ENCODE measurements at regions not wholly inside any gene's neighbourhood (a gene's known extent, or its start where the extent isn't known, plus 50 kb on each side); places are given as distances from the start of the nearest gene placed in this dataset.

- Histone ChIP-seq H3K36me3 (ENCODE audit: control insufficient read depth, insufficient read depth, low read length) (no peaks in the 10 kb centered on the region), H3K27me3 (replicated peaks; ENCODE audit: control insufficient read depth, insufficient read depth, low read length) (no peaks in the 10 kb centered on the region), H3K4me3 (replicated peaks; ENCODE audit: low read depth, low read length) (no peak overlapping the region)
- DNase-seq (ENCODE audit: extremely low read depth, insufficient read length), result no peak
- no peak for TF ChIP-seq CTCF (IDR thresholded peaks at IDR 0.05; ENCODE audit: insufficient read depth, low read length, poor library complexity, severe bottlenecking)
These were observed 113.1 kb upstream of the SEMA3C start for GRCh38 chr7:81031996-81032395.

- Histone ChIP-seq H3K4me3 (replicated peaks; ENCODE audit: low read depth, low read length) (no peak overlapping the region), H3K27me3 (replicated peaks; ENCODE audit: control insufficient read depth, insufficient read depth, low read length) (no peaks in the 10 kb centered on the region), H3K36me3 (ENCODE audit: control insufficient read depth, insufficient read depth, low read length) (no peaks in the 10 kb centered on the region)
- DNase-seq (ENCODE audit: extremely low read depth, insufficient read length), result no peak
- TF ChIP-seq CTCF (IDR thresholded peaks at IDR 0.05; ENCODE audit: insufficient read depth, low read length, poor library complexity, severe bottlenecking), result no peak
These were observed 112.4 kb upstream of the SEMA3C start for GRCh38 chr7:81031243-81031642.

GRCh38 chr7:81030472-81030871, 111.6 kb upstream of the SEMA3C start:
- H3K4me3 ChIP-seq (replicated peaks; ENCODE audit: low read depth, low read length), result no peak overlapping the region
- H3K27me3 ChIP-seq (replicated peaks; ENCODE audit: control insufficient read depth, insufficient read depth, low read length), result no peaks in the 10 kb centered on the region
- no peaks in the 10 kb centered on the region for H3K36me3 ChIP-seq (ENCODE audit: control insufficient read depth, insufficient read depth, low read length)
- no peak for TF ChIP-seq CTCF (IDR thresholded peaks at IDR 0.05; ENCODE audit: insufficient read depth, low read length, poor library complexity, severe bottlenecking)
- no peak for DNase-seq (ENCODE audit: extremely low read depth, insufficient read length)

- H3K4me3 ChIP-seq (replicated peaks; ENCODE audit: low read depth, low read length), result no peak overlapping the region
- no peak for TF ChIP-seq CTCF (IDR thresholded peaks at IDR 0.05; ENCODE audit: insufficient read depth, low read length, poor library complexity, severe bottlenecking)
- H3K36me3 ChIP-seq (ENCODE audit: control insufficient read depth, insufficient read depth, low read length), result no peaks in the 10 kb centered on the region
- no peaks in the 10 kb centered on the region for H3K27me3 ChIP-seq (replicated peaks; ENCODE audit: control insufficient read depth, insufficient read depth, low read length)
- DNase-seq (ENCODE audit: extremely low read depth, insufficient read length), result no peak
These were observed 110.7 kb upstream of the SEMA3C start for GRCh38 chr7:81029511-81029910.

- no peak for DNase-seq (ENCODE audit: extremely low read depth, insufficient read length)
- H3K36me3 ChIP-seq (ENCODE audit: control insufficient read depth, insufficient read depth, low read length), result no peaks in the 10 kb centered on the region
- no peak overlapping the region for H3K4me3 ChIP-seq (replicated peaks; ENCODE audit: low read depth, low read length)
- no peaks in the 10 kb centered on the region for H3K27me3 ChIP-seq (replicated peaks; ENCODE audit: control insufficient read depth, insufficient read depth, low read length)
- no peak for TF ChIP-seq CTCF (IDR thresholded peaks at IDR 0.05; ENCODE audit: insufficient read depth, low read length, poor library complexity, severe bottlenecking)
These were observed 106.5 kb upstream of the SEMA3C start for GRCh38 chr7:81025360-81025759.

- Histone ChIP-seq H3K27me3 (replicated peaks; ENCODE audit: control insufficient read depth, insufficient read depth, low read length) (no peaks in the 10 kb centered on the region), H3K4me3 (replicated peaks; ENCODE audit: low read depth, low read length) (no peak overlapping the region), H3K36me3 (ENCODE audit: control insufficient read depth, insufficient read depth, low read length) (no peaks in the 10 kb centered on the region)
- no peak for TF ChIP-seq CTCF (IDR thresholded peaks at IDR 0.05; ENCODE audit: insufficient read depth, low read length, poor library complexity, severe bottlenecking)
- DNase-seq (ENCODE audit: extremely low read depth, insufficient read length), result no peak
These were observed 96.1 kb upstream of the SEMA3C start for GRCh38 chr7:81014908-81015307.

Measured in GM06990 (cell line).